HG02678 (cell line): ENCODE measurements at regions not wholly inside any gene's neighbourhood (a gene's known extent, or its start where the extent isn't known, plus 50 kb on each side); places are given as distances from the start of the nearest gene placed in this dataset.

Experiments
- ATAC-seq: cut with Tn5 transposase; IDR thresholded peaks from one replicate; pipeline ENCODE4 v1.9.1; 2021; ENCODE audit warnings: mild to moderate bottlenecking, moderate library complexity; ENCODE audit not compliant: unreplicated experiment

DNA sequence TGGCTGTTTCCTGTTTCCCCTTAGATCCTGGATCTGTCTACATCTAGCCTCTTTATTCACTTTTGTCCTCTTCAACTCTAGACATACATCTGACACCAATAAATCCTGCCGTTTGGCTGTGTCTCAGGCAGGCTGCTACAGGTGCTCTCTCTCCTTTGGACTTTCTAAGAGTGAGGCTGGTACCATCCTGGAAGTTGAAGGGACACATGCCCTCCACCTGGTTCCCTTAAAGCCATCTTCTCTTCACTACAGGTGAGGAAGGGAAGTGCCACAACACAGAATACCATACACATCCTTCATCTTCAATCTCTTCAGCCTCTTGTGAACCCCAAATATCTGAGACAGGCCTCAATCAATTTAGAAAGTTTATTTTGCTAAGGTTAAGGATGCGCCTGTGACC, 137.9 kb downstream of the BACH1 start:
- ATAC-seq = no peak

DNA sequence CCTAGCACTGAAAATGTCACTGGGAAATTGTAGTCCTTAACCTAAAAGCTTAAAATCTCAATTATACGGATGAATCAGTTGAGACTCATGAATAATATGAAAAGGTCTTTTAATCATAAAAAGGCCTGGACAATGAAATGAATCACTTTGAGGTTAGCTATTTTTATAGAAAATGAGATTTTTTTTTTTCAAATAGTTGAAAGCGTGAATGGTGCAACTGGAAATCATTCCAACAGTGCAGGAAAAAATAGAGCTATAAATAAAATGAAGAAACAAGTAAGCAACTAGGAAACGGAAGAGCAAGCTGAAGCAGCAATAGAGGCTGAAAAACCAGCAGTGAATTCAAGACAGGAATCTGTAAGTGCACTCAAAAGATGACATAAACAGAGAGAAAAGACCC, 142.9 kb downstream of the BACH1 start:
- ATAC-seq = no peak

DNA sequence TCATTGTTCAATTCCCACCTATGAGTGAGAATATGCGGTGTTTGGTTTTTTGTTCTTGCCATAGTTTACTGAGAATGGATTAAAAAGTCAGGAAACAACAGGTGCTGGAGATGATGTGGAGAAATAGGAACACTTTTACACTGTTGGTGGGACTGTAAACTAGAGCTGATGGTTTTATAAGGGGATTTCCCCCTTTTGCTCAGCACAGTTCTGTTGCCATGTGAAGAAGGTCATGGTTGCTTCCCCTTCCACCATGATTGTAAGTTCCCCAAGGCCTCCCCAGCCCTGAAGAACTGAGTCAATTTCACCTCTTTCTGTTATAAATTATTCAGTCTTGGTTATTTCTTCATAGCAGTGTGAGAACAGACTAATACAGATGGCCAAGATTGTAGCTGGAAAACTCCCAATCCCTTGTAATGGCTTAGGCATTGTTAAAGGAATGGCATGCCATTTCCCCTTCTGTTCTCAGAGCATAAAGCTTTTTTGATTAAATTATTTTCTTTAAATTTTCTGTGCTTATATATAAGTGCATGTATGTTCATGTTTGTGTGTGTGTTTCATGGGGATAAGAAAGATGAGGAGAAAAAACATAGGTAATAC, 144.8 kb downstream of the BACH1 start:
- no peak for ATAC-seq

DNA sequence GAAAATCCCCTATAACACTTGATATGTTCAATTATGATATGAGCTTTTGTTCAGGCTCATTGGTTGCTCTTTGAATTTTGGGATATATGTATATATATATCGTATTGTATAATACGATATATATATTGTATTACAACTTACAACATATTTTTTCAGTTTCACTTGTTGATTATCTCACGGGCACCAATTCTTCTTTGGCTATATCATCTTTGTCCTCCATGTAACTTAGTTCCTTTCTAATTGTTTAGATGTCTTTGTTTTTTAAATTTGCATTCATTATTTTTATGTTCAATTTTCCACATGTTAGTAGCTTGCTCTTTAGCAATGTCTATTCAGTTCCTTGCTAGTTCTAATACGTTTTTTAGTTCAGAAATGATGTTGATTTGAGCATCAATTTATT, 150.0 kb downstream of the BACH1 start:
- ATAC-seq = no peak

DNA sequence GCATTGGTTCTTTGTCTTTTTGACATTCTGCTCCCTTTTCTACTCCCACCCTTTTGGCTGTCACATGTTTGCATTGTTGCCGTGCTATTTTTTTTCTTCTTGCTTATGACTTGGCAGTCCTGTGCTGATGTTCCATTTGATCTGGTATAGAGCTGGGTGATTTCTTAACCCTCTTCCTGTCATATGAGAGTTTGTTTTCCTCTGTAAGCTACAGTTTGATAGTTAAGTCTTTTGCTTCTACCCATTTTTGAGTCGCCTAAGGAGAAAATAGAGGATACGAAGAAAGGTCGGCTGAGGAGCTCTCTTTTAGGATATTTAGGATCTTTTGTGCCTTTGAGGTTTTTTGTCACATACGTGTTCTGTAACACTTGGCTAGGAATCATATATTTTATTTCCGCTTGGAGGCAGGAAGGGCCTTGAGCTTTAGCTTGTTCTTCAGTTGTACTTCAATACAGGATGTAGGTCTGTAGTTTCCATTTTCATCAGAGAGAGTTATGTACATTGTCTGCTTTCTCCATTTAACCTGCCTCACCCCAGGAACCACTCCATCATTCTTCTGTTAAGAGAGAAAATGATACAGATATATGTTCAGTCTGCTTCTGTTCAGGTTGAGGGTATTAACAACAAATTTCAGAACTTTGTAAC, 150.7 kb downstream of the BACH1 start:
- no peak for ATAC-seq

DNA sequence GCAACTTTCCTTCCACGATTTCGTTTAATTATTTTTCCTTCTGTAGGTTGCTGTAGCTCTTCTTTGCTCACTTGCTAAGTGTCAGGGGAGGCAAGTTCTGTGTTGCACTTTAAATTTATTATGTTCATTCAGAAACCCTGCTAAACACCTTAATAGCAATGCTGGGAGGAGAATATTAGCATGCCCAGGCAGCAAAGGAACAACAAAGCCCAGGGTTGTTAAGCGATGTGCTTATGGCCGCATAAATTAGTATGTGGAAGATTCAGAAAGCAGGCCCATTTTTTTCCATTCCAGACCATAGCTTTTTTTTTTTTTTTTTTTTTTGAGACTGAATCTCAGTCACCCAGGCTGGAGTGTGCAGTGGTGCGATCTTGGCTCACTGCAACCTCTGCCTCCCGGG, 151.3 kb downstream of the BACH1 start:
- no peak for ATAC-seq

DNA sequence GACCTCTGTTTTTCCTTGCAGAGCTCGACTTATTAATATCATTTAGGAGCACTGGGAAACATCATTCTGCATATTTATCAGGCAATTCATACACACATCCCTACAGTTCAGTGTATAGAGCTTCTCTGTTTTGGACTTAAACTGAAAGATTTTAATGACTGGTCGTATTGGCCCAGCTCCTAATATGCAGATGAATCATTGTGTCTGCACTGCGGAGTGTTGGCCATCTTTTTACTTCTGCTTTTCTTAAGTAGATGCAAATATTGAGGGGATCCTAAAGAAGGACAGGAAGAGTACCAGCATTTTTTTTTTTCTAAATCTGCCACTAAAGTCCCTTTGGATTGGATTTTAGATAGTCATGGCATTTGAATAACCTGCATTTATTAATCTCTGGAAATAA, 154.8 kb downstream of the BACH1 start:
- peak; percentile 53 for ATAC-seq

DNA sequence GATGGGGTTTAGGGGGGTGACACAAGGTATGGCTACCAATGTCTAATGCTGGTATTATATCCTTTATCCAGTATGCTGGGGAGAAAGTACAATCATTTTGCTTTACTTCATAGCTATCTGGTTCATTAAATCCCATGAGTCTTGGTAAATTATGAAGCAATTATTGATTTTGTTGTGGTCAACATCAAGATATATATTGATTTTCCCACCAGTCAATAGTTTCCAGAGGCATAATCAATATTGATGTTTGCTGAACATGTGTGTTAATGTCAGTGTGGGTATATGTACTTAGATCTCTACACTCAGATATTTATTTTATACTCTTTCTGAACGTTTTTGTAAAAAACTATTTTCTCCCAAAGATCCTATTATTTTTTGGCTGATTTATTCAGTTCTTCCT, 155.5 kb downstream of the BACH1 start:
- ATAC-seq = no peak

DNA sequence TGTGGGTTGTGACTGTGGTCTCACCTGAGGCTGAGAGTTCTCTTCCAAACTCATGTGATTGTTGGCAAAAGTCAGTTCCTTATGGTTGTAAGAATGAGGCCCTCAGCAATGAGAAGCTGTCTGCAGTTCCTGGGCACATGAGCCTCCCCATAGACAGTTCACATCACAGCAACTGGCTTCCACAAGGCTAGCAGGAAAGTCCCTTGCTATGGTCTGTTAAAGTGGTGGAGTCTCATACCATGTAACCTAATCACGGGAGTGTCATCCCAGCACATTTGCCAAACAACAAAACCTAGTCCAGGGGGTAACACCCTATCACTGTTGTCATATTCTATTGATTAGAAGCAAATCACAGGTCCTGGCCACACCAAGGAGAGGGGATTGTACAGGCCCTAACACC, 163.8 kb downstream of the BACH1 start:
- no peak for ATAC-seq

DNA sequence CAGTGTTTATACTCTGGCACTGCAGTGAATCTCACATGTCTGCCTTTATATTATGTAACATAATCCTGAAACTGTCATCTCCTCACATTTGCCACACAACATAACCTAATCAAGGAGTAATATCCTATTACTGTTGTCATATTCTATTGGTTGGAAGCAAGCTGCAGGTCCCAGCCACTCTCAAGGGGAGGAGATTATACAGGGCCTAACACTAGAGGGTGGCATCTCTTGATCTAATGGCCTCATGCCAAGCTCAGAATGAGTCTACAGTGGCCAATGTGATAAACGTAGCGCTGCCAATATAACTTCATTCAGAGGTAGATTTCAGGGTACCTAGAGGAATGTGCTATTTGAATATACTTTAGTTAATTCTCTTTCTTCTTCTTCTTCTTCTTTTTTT, 166.8 kb downstream of the BACH1 start:
- ATAC-seq = no peak

DNA sequence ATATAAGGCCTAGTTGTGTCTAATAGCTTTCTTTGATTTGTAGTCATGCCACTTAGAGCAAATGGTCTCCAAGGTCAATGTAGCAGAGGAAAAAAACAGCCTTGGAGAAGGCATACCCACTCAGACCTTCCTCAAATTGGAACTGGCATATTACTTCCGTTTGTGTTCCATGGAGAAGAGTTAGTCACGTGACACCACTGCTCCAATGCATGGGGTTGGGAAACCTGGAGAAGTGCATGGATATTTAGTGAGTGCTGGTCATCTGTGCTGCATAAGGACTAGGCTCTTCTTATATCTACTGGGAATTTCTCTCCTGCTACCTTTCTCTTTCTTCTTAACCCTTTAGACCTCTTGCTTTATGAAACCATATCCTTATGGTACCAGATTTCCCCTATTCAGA, 167.8 kb downstream of the BACH1 start:
- no peak for ATAC-seq

DNA sequence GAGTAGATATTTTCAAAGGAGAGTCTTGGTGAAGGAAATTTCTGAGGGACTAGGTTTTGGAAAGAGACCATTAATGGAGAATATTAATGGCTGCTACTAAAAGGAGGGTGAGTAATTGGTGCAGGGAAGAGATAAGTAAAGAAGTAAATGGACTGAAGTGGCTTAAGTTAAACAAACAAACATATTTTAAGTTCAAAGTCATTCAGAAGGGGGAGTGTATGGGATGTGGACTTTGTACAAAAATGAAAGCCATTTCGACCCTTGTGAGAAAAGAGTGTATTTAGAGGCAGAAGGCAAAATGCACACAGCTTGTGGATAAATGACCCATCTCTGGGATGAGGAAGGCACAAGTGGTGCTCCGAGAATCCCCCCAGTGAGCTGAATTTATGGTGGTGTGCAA, 171.7 kb downstream of the BACH1 start:
- no peak for ATAC-seq

DNA sequence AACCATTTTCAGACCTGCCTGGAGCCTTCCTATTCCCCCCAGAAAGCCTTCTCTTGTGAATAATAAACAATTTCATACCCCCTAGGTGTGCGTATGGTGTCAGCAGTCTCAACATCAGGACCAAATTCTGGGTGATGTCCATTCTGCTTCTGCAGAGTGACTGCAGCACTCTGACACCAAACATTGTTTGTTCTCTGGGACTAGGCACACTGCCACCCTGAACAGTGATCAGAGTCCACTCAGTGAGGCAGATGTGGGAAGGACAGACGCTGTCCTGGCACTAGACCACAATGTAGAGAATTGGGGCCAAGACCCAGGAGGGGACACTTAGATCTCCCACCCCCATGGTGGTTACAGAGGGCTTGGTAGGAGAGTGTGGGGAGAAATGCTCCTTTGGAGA, 175.1 kb downstream of the BACH1 start:
- ATAC-seq = no peak

DNA sequence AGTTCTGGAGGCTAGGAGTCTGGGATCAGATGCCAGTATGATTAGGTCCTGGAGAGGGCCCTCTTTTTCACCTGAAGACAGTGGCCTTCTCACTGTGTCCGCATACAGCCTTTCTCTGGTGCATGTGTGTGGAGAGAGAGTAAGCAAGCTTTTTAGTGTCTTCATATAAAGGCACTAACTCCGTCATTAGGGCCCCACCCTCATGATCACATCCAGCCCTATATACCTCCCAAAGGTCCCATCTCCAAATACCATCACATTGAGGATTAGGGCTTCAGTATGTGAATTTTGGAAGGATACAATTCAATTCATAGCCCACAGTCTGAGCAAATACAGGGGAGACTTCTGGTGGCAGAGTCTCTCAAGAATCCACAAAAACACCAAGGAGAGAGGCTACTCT, 176.6 kb downstream of the BACH1 start:
- ATAC-seq = no peak

DNA sequence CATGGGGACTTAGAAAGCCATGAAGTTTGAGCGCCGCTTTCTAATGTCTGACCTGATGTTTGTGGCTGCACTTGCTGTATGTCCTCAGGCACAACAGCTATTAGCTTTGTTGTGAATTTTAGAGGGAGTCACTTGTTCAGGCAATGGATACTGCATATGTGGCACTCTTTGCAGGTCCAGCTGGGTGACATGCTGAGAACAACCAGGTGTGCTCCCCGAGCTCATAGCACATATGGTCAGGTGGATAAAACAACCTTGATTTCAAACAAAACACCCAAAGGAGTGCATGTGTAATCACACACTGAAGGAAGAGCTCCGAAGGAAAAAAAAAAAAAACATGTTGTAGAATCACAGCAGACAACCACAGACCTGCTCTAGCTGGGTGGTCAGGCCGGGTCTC, 178.6 kb downstream of the BACH1 start:
- no peak for ATAC-seq

DNA sequence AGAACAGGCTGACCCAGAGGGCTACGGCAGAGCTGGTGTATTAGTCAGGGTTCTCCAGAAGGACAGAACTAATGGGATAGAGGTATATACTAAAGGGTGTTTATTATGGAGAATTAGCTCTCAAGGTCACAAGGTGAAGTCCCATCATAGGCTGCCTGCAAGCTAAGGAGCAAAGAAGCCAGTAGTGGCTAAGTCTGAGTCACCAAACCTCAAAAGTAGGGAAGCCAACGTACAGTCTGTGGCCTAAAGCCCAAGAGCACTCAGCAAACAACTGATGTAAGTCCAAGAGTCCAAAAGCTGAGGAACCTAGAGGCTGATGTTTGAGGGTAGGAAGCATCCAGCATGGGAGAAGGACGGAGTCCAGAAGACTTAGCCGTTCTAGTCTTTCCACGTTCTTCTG, 179.2 kb downstream of the BACH1 start:
- ATAC-seq = no peak

DNA sequence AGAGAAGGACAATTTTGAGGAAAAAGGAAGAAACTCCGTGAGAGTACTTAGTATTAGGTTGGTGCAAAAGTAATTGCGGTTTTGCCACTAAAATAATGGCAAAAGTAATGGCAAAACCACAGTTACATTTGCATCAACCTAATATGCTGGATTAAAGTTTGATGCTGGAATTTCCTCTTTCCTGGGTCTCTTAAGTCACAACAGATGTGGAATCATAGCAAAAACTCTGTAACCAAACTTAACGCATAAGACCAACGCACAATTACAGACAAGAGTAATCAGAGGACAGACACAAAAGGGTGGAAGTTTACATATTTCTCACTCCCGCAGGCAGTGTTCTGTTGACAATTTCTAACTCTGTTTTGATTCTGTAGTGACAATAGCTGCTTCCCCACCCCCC, 182.4 kb downstream of the BACH1 start:
- ATAC-seq = no peak

DNA sequence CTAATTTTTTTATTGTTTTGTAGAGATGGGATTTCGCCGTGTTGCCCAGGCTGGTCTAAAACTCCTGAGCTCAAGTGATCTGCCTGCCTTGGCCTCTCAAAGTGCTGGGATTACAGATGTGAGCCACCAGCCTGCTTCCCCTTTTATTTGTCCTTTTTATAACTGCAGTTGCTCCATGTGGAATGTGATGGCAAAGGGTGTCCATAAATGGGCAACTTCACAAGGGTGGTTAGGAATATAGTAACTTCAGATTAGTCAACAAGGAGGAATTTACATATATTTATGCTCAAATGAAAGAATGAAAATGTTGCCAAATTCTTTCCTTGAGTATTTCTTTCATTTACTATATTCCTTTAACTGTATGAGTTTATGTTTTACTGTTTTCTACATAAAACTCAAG, 182.9 kb downstream of the BACH1 start:
- ATAC-seq = no peak

DNA sequence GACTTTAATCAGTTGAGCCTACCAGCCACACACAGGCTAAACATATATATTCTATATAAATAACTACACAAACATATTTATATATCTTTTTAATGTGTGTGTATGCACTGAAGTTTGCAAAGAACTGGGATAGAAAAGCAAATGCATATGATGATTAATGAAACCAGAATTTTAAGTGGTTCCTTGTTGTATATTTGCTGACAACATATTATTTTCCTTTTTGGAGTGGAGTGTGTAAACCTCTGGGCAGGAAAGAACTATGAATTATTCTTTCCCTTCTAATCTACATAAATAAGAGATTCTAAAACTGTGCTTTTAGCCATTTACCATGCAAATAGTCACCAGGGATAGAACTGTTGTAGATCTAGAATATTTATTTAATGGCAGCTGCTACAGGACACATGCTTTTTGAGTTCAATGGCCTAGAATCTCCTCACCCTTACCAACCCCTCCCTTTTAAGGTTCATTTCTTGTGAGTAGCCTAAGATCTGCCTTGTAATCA, 187.6 kb downstream of the BACH1 start:
- ATAC-seq = no peak
